ENCODE measurements at regions not wholly inside any gene's neighbourhood (a gene's known extent, or its start where the extent isn't known, plus 50 kb on each side); places are given as distances from the start of the nearest gene placed in this dataset.

GRCh38 chr12:116630762-116631161 lies 71.6 kb downstream of the MAP1LC3B2 start:
- Histone ChIP-seq H3K4me3 (no peak overlapping the region), H3K27me3 (replicated peaks; ENCODE audit: insufficient read depth) (no peaks in the 10 kb centered on the region), H3K36me3 (no peaks in the 10 kb centered on the region), H3K27ac (no peak overlapping the region), H3K4me1 (ENCODE audit: control insufficient read depth in 1 of 2, low read depth in 2 of 2) (no peaks in the 10 kb centered on the region), H3K9me3 (no peaks in the 10 kb centered on the region)
- no peak for ATAC-seq (ENCODE audit: insufficient number of reproducible peaks, low FRiP score, low read depth)
- no peak for DNase-seq (ENCODE audit: low spot score)
- TF ChIP-seq CTCF (IDR thresholded peaks at IDR 0.05), result no peak

DNA sequence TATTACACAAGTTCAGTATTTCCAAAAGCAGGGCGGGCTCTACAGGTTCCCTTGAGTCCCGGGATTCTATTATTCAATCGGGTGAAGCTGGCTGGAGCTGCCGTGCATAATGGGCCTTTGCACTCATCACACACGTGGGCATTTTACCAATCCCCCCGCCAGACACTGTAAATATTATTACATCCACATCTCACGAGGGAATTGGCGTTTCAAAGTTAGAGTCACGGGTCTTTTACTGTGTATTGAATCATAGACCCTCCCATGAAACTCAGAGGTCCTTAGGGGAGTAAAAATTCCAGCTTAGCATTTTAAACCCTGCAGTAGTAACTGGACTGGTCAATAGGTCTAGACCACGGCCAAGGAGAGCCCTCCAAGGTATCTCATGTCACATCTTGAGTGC lies 70.3 kb downstream of the MAP1LC3B2 start:
- H3K4me3 ChIP-seq, result no peak overlapping the region
- H3K9me3 ChIP-seq, result no peaks in the 10 kb centered on the region
- ATAC-seq (ENCODE audit: insufficient number of reproducible peaks, low FRiP score, low read depth) (no peak), DNase-seq (ENCODE audit: low spot score) (no peak)
- TF ChIP-seq CTCF (IDR thresholded peaks at IDR 0.05), result no peak
- H3K36me3 ChIP-seq, result no peaks in the 10 kb centered on the region
- no peak overlapping the region for H3K27ac ChIP-seq
- no peaks in the 10 kb centered on the region for H3K27me3 ChIP-seq (replicated peaks; ENCODE audit: insufficient read depth)
- H3K4me1 ChIP-seq (ENCODE audit: control insufficient read depth in 1 of 2, low read depth in 2 of 2), result no peaks in the 10 kb centered on the region

DNA sequence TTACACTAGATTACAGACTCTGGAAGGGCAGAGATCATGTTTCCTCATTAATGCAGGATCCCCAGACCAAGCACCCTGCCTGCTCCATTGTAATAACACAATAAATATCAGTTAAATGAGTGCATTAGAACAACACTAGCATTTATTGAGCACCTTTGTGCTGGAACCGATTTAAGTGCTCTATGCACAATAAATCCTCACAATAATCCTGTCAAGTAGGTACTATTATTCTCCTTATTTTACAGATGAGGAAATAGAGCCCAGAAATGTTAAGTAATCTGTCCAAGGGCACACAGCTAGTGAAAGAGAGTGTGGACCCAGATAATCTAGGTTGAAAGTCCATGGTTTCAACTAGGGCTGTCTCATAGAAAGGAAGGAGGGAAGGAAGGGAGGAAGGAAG lies 69.8 kb downstream of the MAP1LC3B2 start:
- H3K27ac ChIP-seq, result no peak overlapping the region
- no peak overlapping the region for H3K4me3 ChIP-seq
- H3K27me3 ChIP-seq (replicated peaks; ENCODE audit: insufficient read depth), result no peaks in the 10 kb centered on the region
- DNase-seq (ENCODE audit: low spot score), result no peak
- no peaks in the 10 kb centered on the region for H3K4me1 ChIP-seq (ENCODE audit: control insufficient read depth in 1 of 2, low read depth in 2 of 2)
- H3K36me3 ChIP-seq, result no peaks in the 10 kb centered on the region
- H3K9me3 ChIP-seq, result no peaks in the 10 kb centered on the region
- TF ChIP-seq CTCF (IDR thresholded peaks at IDR 0.05), result no peak
- ATAC-seq (ENCODE audit: insufficient number of reproducible peaks, low FRiP score, low read depth), result no peak

- ATAC-seq (ENCODE audit: insufficient number of reproducible peaks, low FRiP score, low read depth) (no peak), DNase-seq (ENCODE audit: low spot score) (no peak)
- Histone ChIP-seq H3K4me1 (ENCODE audit: control insufficient read depth in 1 of 2, low read depth in 2 of 2) (no peaks in the 10 kb centered on the region), H3K4me3 (no peak overlapping the region), H3K27me3 (replicated peaks; ENCODE audit: insufficient read depth) (no peaks in the 10 kb centered on the region), H3K9me3 (no peaks in the 10 kb centered on the region), H3K36me3 (no peaks in the 10 kb centered on the region), H3K27ac (no peak overlapping the region)
- TF ChIP-seq CTCF (IDR thresholded peaks at IDR 0.05), result no peak
Measured at GRCh38 chr12:116628450-116628793, 69.2 kb downstream of the MAP1LC3B2 start.

Data from thoracic aorta (tissue), 2 donors.